ENCODE measurements at regions not wholly inside any gene's neighbourhood (a gene's known extent, or its start where the extent isn't known, plus 50 kb on each side); places are given as distances from the start of the nearest gene placed in this dataset.
A peak's percentile ranks its signal among the peaks of the same experiment; 100 is the strongest.

DNA sequence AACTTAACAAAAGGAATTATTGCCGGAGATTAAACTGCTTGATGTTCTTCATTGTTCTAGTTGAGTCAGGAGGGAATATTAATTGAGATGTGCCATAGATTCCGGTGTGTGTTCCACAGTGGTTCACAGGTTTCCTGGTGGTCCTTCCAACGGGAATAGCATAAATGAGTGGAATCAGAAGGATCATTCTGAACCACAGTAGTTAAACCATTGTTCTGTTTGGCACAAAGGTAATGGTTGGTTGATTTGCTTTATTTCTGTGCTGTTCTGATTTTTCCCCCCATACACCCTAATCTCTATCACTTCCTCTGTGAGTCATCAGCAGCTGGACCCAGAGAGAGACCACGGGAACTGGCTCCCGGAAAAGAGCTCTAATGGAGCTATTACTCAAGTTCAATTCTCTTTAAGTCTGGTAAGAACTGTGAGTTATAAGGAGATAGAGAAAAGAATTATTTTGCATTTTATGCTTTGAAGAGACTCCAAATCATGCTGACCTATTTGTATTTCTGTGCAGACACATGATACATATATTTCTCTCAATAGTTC is 627.2 kb downstream of the ZIC1 start:
- peak; percentile 41 for DNase-seq

DNA sequence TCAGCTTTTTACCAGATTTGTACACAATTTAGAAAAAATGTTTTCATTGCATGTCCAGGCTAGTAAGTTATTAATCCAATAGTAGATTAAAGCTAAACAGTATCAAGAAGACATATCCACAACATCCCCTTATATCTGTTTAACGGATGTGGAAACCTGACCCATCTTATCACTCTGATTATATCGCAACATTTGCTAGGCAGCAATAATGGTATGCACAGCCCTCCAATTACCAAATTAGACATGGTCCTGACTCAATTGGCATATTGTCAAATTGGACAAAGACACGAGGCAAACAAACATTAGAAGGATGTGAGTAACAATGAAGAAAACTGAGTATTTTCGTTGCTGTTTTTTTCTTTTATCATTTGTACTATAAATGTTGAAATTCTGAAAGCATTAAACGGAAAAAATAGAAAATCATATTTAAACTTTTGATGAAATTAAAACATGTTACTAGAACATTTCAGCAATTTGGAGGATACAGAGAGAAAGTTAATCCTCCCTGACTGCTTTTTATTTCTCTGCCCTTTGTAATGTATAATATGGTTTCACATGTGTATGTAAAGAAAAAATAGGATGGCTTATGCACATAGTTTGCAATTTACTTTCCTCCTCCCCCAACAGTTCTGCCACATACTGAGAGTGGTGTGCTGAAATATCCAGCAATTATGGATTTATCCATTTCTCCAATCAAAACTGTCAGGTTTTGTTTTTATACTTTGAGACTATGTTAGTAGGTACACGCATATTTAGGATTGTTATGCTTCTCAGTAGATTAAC is 633.7 kb downstream of the ZIC1 start:
- no peak for DNase-seq

DNA sequence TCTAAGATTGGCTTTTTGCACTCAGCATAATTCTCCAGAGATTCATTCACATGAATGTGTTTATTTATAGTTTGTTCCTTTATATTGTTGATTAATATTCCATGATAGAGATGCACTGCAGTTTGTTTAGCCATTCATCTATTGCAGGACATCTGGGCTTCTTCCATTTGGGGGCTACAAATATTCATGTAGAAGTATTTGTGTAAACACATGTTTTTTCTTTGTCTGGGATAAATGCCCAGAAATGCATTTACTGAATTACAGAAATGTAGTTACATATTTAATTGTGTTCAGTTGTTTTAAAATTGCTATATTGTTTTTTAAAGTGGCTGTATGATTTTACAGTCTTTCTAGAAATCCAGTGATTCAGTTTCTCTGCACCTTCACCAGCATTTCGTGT is 635.0 kb downstream of the ZIC1 start:
- DNase-seq, result no peak

DNA sequence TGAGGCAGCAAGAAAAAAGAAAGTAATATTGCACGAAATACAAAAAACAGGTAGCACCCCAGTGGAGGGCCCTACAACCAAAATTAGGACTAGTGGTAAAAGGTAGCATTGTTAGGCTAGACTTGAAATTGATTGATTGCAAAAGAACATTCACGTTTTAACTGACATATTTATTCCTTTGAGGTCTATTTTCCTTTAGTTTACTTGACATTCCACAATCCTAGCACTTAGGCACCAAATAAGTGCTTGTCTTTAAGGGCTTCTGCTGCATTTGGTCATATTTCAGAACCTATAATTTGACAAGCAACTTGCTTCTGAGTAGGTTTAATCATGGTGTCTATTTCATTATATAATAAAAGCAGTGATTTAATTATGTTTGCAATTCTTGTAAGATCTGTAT is 642.7 kb upstream of the AGTR1 start:
- DNase-seq, result no peak

DNA sequence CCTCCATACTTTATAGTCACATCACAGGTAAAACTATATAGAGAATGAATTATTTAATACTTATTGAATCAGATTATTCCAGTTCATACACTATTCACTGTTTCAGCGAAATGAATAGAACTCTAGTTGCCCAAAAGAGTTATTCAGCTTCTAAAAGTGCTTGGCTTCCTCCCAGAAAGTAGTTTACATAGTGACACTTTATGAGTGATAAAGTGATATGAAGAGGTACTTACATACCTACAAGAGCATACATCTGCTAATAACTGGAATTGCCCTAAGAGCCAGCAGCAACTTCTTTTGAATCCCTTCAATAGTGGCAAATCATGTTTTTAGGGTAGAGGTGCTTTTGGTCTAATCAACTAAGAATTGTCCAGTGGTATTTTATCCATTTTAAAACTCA is 635.1 kb upstream of the AGTR1 start:
- DNase-seq, result no peak

DNA sequence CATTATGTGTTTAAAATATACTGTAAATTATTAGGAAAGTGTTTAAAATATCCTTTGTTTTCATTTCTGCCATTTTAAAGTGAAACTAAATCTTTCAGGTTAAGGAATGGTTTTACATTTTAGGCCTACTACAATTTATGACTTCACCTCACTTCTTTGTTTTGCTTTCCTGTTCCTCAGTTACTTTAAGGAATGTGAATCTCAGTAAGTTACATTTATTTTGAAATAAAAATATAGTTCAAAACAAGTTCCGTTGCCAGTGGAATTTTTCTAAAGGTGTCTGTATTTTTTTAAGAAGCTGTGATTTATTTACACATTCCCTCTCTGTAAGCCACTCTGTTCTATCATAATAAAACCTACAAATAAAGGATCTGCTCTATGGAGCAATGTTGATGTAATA is 630.9 kb upstream of the AGTR1 start:
- DNase-seq, result no peak

DNA sequence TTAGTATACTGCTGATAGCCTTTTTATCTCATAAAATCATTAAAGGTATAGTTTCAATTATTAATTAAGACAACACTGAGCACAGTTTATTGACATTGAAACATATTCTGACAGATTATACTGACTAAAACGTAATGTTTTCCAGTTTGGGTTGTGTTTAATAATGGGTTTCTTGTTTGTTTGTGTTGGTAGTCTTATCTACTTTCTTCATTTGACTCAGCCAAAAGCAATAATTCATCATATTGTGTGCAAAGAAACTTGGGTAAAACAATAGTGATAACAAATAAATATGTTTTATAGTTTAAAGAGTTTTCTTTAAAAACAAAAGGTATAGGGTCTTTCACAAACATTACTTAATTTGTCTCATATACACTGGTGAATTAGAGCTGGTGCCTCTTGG is 629.2 kb upstream of the AGTR1 start:
- DNase-seq, result no peak

DNA sequence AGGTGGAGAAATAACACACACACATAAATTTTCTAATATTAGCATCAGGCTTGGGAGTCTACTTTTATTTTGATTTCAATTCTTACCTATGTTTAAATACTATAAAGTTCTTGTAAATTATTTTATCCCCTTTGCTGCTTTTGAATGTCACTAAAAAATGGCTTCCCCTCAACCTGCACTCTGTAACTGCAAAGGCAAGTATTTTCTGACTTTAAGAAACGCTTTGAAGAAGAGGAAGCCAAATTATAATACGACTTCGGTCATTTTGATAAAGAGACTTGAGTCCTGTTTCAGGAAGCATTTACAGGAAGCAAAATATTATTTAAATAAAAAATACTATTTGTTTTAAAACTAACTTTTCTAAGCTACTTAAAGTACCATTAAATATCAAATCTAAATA is 627.7 kb upstream of the AGTR1 start:
- DNase-seq, result no peak

DNA sequence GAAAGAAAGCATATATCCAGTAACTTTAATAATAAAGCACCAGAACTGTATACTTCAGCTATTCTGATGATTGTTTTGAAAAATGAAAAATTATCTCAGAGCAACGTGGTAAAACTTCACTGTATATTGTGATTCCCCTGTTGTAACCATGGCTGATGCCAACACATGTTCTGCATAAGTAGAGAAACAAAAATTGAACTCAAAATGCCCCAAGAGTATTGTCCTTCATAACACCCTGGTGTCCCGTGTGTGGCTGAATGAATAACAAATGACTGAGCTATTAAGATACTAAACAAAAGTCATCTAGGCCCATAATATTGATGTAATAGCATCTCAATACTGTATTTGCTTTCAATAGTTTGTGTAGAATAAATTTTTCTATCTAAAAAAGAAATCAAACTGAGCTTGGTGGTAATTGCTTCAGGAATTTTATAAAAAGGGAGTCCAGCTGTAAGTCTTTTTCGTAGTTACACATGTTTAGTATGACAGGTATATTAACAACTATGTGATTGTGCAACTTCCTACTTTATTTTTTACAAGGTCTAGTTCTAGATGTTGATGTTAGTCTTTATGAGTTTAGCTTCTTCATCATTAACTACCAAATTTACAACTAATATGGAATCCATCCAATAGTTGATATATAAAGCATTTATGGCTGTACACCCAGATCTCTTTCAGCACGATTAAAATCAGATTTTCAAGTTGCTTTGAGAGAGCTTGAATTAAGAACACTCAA is 623.8 kb upstream of the AGTR1 start:
- DNase-seq, result no peak

DNA sequence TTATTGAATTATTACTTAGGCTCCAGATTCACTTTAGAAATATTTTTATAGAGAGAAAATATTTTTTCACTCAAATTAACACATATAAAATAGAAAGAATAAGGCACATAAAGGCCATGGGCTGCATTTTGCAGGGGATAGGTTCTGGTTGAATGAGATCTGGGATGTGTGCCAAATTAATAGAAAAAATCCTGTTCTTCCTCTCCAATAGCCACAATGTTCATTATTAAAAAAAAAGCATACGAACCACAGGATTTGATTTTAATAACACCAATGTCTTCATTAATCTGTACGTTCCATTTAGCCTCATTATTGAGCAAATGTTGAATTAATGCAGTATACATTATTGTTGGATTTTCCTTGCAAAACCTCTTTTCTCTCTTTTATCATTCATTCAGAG is 622.8 kb upstream of the AGTR1 start:
- DNase-seq, result no peak

DNA sequence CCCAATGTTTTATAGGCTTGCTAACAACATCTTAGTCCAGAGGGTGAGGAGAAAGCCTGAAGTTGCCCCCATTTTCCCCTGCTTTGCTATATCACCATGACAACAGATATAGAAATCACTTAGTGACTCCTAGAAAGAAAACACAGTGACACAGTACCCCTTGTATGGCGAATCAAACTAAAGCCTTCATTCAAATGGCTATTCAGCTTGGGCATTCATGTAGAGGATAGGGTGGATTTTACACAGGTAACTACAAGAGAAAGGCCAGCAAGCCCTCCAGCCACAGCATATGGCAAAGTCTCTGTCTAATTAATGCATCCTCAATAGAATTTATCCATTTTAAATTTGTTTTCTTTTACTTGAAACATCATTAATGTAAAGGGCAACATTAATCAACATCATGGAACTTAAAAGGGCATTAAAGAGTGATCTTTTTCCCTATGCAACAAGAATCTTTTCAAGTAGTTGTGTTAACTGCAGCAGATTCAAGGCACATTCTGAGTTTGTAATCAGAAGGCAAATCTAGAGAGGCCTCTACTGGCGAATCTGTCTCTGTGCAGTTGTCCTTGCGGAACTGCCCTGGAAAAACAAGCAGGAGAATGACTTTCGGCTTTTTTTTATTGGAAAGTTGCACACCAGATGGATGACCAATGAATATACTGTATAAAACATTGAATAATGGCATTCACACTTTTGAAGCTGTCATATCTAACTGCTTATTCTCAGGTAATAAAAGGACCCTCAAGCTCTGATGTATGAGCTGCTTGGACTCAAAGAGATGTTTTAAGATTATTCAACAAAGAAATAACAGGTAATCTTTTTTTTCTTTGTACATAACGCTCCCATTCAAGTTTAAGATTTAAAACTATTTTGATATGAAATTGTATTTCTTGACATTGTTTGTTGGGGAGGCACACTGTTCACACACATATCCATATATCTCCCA is 621.7 kb upstream of the AGTR1 start:
- DNase-seq, result peak; percentile 23

DNA sequence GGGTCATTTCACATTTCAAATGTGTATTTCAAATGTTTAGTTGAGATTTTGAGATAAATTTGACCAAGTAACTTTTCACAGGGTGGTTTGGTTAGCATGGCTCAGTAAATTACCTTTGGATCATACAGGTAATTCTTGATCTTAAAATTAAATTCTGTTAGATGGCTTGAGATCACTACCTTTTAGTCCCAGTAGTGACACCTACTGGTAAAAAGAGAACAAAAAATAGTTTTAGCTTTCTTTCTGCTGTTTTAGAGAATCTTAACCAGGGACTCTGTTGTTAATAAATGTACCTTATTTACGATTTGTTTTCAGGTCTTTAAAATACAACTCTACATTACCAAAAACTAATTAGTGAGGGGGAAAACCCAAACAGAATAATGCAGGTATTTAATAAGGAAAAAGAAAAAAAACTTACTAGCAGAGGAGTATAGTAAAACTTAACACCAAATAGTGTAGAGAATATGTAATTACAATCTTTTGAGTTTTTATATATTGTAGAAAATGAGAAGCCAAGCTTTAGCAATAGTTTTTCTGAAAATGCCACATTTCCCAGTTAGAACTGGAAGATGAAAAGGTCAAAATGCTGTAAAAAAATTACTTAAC is 620.3 kb upstream of the AGTR1 start:
- peak; percentile 5 for DNase-seq

DNA sequence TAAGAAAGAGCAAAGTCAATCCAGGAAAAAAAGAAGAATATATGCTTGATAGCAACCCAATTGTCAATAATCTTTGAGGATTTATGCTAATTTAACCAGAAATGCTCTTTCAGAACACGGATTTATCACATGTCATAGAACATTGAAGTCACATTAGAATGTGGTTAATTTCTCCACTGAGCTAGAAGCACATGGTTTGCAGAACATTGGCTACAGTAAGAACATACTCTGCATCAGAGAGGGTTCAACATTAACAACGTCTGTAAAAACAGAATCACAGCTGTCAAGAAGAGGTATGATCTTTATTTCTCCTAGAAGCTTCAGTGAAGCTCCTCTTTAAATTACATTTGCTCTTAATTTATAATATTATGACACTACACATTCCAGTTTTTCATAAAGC is 619.7 kb upstream of the AGTR1 start:
- DNase-seq, result no peak

DNA sequence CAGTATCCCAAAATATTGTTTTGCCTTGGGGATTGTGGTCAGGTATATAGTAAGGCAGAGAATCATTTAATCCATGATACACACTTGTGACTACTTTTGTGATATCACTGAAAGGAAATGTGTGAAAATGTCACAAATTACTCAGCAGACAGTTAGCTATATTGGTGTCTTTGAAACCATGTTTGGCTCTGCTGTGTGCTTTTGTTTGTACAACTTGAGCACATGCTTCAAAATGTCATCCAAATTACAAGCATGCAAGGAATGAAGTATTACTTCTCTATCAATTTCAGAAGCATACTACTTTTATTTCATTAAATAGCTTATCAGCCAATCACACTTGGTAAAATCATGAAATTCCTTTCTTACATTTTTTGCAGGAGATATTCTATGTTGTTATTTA is 619.0 kb upstream of the AGTR1 start:
- no peak for DNase-seq

DNA sequence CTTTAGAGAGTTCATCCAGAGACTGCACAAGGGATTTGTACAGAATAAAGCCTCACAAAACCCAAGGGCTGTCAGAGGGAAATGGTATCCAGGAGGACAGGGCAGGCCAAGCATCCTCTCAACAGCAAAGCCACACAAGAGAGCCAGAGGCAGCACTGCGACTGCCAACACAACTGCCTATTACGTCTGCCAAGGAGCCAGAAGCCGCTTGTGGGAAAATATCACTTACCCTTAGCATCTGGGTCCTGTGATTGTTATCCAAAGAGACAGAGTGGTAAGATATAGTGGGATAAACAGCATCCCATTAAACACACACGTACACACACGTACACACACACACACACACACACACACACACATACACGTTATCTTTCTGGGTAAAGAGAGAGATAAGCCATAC is 618.3 kb upstream of the AGTR1 start:
- no peak for DNase-seq

DNA sequence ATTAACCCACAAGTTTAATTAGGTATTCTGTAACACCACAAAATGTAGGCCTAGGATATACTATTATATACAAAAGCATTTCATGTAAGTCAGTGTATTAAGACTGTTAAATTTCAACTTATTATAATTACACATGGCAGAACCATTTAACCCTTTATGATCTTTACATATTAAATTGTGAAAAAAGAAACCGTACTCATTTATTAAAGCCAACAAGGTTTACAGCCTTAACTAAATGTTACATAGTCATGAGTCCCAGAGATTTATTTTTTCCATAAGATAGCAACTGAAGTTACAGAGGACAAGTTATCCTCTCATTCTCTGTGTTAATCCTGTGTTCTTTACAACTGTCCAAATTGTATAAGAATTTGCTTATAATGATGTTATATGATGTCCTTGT is 615.8 kb upstream of the AGTR1 start:
- no peak for DNase-seq

DNA sequence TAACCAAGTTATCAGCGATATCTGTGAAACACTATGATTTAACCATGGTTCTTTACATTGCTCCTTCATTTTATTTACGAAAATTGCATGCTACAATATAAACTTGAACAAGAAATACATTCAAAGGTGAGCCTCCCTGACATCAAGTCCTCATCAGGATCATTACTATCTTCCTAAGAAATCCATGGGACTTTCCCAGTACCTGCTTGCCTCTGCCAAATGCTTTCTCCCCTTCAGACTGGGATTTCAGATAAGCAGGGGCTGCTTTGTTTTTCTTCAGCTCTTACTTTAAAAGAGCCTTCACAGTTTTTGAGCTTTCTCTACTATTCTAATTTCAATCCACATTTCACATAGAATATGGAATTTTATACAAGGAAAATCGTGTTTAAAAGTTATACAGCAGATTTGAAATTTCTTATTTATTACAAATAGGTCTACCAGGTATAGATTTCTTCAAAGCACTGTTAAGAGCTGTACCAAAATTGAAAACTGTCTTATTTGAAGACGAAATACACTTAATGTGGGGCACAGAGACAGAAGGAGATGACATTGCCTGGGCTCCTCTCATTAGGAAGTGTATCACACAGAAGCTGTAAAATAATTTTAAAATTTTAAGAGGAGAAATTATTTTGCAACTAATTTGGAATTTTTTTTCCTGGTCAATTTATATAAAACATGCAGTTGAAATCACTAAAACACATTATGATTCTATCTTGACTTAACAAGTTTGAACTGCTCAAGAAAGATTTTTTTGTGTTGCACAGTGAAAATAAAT is 615.0 kb upstream of the AGTR1 start:
- no peak for DNase-seq

DNA sequence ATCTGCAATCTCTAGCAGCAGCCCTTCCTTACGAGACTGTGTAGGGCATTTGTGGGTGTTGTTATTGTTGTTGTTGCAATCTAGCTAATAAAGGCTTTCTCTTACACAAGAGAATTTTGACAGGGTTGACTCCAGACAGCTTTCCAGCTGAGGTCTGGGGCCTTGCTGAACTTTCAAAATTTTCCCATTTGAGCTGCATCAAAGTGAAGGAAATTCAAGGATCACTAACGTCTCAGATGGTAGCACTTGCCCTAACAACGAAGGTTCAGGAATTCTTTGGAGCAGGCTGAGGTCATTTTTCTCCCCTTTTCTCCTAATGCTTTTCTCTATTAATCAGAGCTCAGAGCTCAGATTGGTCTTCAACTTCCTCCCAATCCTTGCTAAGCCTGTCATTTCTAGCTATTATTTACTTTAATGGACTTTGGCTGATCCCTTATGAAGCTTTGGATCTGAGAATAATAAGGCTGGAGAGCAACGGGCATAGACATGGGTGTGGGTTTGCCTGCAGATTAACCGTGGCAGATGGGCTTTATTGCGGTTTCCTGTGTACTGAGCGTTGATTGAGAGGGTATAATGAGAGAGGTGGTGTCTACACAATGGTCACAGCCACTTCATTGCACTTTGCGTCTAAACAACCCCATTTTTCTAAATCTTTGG is 614.0 kb upstream of the AGTR1 start:
- no peak for DNase-seq

DNA sequence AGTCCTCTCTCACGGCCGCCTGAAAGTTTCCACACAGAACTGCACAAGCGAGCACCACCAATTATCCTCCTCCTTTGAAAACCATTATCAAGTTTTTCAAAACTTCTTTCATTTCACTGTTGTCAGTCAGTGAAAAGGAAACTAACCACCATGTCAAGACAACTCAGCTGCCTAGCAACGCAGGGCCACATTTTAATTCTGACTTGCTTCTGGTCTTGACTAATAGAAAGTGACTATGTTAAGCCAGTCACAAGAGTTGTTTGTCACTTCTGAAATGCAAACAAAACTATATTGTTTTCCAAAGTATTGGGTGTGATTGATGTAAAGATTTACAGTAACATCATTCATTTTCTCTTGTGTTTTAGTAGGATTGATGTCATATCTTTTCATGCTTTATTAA is 612.8 kb upstream of the AGTR1 start:
- DNase-seq, result no peak

DNA sequence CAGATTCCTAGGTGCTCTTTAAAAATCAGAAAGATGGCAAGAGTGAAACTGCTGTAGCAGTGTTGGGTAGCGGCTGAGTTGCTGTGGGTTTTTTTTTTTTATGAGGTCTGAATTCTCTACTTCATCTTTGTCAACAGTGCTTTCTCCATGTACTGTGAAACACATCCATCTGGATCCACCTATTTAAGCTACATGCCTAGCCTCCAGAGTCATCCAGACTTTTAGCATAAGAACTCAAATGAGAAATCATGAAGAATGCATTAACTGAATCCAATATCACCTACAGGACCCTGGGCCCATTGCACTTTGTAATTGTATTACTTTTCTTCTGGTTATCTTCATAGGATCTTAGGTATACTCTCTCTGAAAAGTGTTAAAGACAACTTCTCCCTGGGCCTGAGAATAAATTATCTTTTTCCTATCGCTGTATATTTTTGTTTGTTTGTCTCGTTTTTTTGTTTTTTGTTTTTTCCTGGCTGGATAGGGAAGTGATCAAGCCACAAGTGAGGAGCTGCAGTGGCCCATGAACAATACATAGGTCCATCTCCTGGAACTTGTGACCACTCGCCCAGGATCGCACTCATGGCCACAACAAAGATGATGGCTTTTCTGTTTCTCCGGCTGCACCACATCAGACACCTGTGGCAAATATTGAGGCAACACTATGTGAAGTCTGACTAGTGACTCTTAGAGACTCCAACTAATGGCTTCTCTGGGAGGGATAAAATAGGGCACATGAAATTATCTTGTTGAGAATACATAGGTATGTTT is 609.9 kb upstream of the AGTR1 start:
- DNase-seq, result no peak

DNA sequence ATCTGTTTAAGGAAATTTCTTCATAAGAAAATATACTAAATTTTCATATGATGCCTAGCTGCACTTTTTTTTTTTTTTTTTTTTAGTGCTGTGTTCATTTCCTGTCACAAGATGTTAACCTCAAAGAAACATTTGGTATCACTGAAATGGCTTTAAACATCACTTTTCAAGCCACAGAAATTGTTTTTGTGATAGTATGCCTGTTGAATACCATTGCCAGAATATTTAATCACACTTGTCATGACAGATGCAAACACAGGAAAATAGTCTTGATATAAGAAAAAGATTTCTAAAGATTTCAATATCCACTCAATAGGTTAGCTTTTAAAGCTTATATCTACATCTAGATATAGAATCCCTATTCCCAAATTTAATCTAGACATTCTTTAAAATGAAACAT is 608.5 kb upstream of the AGTR1 start:
- no peak for DNase-seq
